ENCODE measurements at regions not wholly inside any gene's neighbourhood (a gene's known extent, or its start where the extent isn't known, plus 50 kb on each side); places are given as distances from the start of the nearest gene placed in this dataset.

GRCh38 chr1:104874044-104874443, 1124.3 kb downstream of the AMY1C start (continued):
- TF ChIP-seq THAP9 (CRISPR knock-in tag; IDR thresholded peaks at IDR 0.05; ENCODE audit: borderline replicate concordance): no peak
- TF ChIP-seq ZBTB3 (CRISPR knock-in tag; IDR thresholded peaks at IDR 0.05; ENCODE audit: borderline replicate concordance, low read depth): no peak
- TF ChIP-seq MLXIP (CRISPR knock-in tag; IDR thresholded peaks at IDR 0.05; ENCODE audit: borderline replicate concordance): no peak
- no peak for TF ChIP-seq AKNA (CRISPR knock-in tag; IDR thresholded peaks at IDR 0.05; ENCODE audit: borderline replicate concordance)
